Stimulated activated CD4-positive, alpha-beta T cell treated with anti-CD3 and anti-CD28 coated beads, Interleukin-4, amount 100 ng/mL, for 4 hours (primary cell): ENCODE measurements at regions not wholly inside any gene's neighbourhood (a gene's known extent, or its start where the extent isn't known, plus 50 kb on each side); places are given as distances from the start of the nearest gene placed in this dataset.
A peak's percentile ranks its signal among the peaks of the same experiment; 100 is the strongest.
"Not testable (repeated sequence)": the region's sequence is repeated elsewhere in the genome, so short reads cannot be mapped to it uniquely, and the experiment has no call there.

Experiments used
- DNase-seq, 2 experiments: peaks; one replicate each; pipeline ENCODE4 v3.0.0-alpha.2; 2020

DNA sequence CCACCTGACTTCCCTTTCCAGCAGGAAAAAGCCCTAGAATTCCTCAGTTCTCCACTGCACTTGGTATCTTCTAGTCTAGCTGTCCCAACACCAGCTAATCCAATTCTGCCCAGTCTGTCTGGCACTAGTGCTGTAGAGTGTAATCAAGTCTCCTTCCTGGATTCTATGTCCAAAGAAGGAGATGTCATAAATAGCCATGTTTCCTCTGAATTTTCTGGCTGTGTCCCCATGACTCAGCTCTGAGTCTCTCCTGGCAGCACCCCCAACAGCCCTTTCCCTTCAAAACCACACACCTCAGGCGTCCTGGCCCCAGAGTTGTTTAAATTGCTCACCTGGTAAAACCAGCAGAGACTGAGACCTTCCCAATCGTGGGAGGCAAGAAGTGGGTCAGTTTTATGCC is 197.2 kb downstream of the GRXCR1 start:
- no peak for DNase-seq

DNA sequence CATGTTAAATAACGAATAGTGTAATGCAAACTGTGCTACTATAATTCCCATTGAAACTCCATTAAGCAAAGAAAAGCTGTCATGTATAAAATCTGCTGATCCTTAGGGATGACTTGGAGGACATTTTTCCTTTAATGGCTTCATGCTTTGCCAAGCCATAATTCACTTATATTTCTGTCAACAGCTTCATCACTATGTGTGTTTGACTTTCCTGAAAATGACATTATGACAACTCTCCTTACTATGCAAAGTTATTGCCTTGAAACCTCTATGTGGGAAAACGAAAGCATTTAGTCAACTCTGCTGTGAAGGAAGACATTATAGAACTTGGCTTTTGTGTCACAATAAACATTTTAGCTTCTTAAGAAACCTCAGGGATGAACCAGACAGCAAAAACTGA is 210.5 kb downstream of the GRXCR1 start:
- DNase-seq: no peak

GRCh38 chr4:43112139-43112538 is 219.6 kb downstream of the GRXCR1 start:
- no peak for DNase-seq

DNA sequence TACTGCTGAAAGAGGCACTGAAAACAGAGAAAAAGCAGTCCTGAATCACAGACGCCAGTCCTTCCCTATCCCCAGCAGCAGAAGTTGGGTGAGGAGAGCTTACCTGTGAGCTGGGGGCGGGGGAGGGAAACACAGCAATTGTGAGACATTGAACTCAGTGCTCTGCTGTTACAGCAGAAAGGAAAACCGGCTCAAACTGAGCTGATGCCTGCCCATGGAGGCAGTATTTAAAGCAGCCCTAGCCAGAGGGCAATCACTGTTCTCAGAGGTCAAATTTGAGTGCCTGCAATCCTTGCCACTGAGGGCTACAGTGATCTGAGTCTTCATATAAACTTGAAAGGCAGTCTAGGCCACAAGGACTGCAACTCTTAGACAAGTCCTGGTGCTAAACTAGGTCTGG is 220.7 kb downstream of the GRXCR1 start:
- no peak for DNase-seq

GRCh38 chr4:43126595-43126994 is 234.1 kb downstream of the GRXCR1 start:
- DNase-seq: no peak

- no peak for DNase-seq
These were observed 237.9 kb downstream of the GRXCR1 start for GRCh38 chr4:43130228-43131021.

- DNase-seq: peak in 1 of 2 experiments; percentile 11
These were observed 239.6 kb downstream of the GRXCR1 start for GRCh38 chr4:43132010-43132582.

- DNase-seq: no peak
These were observed 241.1 kb downstream of the GRXCR1 start for GRCh38 chr4:43133566-43133965.

DNA sequence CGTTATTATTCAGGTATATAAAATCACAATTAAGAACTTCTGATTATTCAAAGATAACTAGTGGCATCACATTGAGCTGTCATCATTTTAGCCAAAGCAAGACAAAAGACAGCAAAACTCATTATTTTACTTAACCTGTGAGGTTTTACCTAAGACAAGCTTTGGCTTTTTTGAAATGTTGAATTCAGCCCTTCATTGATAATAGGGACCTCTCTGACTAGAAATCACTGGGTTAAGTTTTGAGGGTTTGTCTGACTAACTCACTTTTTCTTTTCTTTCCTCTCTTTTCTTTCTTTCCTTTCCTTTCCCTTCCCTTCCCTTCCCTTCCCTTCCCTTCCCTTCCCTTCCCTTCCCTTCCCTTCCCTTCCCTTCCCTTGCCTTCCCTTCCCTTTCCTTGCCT is 244.2 kb downstream of the GRXCR1 start:
- no peak for DNase-seq

GRCh38 chr4:43146198-43146597 is 253.7 kb downstream of the GRXCR1 start:
- DNase-seq: no peak

DNA sequence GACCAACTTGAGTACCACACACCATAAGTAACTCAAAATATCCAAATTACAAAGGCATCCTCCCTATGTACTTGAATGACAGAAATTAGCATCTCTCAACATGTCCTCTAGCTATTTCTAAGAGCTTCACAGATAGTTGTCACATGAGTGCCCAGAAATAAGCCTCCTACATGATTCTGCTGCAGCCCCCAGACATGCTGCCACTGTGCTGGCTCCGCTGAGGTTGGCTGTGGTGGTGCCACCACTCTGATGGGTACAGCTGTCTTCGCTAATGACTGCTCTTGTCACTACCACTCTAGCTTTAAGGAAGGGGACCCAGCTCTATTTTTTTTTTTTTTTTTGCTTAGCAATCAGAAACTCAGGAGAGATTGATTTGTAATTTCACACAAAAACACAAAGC is 256.0 kb downstream of the GRXCR1 start:
- DNase-seq: no peak

- no peak for DNase-seq
These were observed 270.7 kb downstream of the GRXCR1 start for GRCh38 chr4:43163101-43163792.

- DNase-seq: no peak
These were observed 297.2 kb downstream of the GRXCR1 start for GRCh38 chr4:43189741-43190140.

GRCh38 chr4:43212576-43212975 is 320.1 kb downstream of the GRXCR1 start:
- DNase-seq: not testable (repeated sequence)

DNA sequence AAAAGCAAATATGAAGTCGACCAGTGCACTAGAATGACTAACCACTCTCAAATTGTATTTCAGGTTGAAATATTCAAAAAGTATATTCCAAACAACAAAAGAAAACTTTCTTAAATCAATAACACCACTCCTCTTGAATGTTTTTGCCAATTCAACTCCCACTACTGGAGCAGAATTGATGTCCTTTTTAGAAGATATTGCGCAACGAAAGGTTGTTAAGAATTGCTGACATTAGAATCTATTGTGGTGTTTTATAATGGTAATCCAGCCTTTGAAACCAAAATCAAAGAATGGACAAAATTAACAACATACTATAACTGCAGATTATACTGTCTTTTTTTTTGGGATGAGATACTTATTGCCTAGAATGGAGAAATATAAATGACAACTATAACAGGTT is 331.3 kb downstream of the GRXCR1 start:
- no peak for DNase-seq

DNA sequence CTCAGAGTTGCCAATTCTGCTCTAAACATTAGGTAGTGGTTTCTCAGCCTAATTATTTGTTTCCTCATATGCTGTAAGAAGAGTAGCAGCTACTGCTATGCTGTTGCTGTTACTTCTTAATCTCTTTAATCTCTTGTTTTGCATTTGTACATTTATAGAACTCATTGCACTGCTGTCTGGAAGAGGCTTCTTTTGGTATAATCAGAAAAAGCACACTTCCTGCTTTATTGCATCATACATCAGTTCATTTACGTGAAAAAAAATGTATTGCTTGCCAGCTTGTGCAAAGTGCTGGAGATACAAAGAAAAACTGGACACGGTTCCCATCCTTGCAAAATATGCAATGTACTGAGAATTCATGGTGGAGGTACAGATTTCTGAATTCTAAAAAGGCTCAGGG is 332.0 kb downstream of the GRXCR1 start:
- DNase-seq: no peak

GRCh38 chr4:43233321-43233720 is 340.8 kb downstream of the GRXCR1 start:
- no peak for DNase-seq

DNA sequence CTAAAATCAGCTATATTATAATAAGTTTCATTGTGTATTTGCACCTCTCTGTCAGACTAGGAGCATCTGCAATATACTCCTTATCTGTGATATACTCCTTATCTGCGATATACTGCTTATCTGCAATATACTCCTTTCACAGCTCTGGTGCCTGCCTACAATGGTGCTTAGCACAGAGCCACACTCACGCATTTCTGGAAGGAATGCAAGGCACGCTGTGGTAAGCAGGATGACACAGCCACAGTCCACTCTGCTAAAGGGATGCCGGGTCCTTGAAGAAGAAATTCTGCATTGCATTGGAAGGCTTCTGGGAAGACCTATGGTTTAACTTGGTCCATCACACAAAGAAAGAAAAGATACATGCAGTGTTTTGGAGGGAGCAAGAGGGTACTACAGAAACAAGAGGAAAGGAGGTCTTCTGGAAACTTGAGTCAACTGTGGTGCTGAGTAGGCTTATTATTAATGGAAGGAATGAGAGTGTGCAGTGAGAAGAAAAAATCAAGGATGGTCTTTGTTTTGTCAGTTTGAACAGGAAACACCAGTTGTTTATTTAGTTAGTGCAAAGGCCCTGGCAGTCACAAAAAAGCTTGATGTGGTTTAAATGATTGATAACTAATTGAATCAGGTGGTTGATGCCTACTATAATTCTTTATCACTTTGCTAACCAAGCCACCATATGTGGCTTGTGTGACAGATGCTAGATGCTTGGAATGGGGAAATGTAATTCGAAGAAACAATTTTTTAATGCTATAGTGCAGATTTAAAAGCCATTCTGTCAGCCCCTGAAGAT is 342.3 kb downstream of the GRXCR1 start:
- no peak for DNase-seq

- no peak for DNase-seq
These were observed 345.5 kb downstream of the GRXCR1 start for GRCh38 chr4:43238008-43238407.

DNA sequence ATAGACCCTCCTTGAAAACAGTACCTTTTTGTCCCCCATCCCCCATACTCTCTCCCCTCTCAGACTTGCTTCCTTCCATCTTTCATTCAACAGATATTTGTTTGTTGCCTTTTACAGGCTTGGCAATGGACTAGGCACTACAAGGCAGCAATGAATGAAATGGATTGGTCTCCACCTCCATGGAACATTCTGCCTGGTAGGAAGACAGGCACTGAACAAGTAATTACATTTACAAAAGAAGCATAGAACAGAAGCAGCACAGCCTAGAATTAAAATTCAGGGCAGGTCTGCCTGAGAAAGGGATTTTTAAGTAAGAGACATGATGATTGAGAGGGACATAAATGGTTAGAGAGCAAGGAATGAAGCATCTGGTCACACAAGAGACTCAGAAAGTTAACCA is 346.1 kb downstream of the GRXCR1 start:
- DNase-seq: no peak

GRCh38 chr4:43241104-43241503 is 348.6 kb downstream of the GRXCR1 start:
- no peak for DNase-seq

DNA sequence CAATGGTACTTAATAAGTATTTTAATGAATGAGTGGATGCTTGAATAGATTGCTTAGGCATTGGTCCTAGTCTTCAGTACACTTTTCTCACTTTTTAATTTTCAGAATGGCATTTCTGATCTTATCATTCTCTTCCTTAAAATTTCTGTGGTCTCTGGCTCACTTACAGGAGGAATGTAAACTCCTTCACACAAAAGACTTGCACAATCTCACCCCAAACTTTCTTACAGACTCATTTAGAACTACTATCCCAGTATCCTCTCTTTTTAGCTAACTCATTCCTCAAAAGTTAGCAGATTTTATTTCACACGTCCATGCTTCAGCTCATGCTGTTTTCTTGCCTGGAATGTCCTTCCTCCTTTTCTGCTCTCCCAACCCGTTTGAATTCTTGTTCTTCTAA is 350.1 kb downstream of the GRXCR1 start:
- DNase-seq: no peak

DNA sequence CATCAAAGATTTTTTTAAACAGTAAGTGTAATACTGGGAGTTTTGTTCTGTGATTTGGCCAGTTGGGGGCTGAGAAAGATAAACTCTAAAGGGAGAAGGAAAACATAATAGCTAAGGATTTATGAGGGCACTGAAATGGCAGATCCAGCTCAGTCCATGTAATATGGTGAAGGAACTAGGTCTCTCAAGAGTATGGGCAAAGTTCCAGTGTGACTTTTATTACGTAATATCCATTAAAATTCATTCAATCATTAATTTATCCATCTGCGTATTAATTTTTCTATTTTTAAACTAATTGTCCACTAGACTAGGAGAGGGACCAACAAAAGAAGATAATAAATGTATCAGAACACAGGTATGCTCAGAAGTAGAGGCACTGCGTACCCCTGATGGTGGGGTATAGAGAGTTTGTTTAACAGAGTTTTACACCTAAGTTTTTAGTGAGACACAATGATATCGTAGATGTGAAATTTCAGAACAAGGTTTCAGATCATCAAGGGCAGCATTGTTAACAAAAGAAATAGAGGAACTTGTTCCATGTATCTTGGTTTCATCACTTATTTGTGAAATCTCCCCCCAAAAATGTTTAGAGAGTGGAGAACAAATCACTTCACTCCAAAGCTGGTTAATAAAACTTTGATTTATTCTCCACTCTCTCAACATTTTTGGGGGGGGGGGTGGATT is 351.1 kb downstream of the GRXCR1 start:
- no peak for DNase-seq
